ENCODE measurements at regions not wholly inside any gene's neighbourhood (a gene's known extent, or its start where the extent isn't known, plus 50 kb on each side); places are given as distances from the start of the nearest gene placed in this dataset.

- H3K9me3 ChIP-seq (ENCODE audit: control extremely low read depth in 1 of 3, control insufficient read depth in 2 of 3, insufficient read depth in 1 of 3, low read length in 2 of 3), result no peaks in the 10 kb centered on the region
- H3K27ac ChIP-seq (ENCODE audit: low read length in 2 of 2), result no peak overlapping the region
- no peaks in the 10 kb centered on the region for H3K79me2 ChIP-seq (ENCODE audit: control insufficient read depth, insufficient read depth, low read length)
- no peak overlapping the region for H3K4me3 ChIP-seq (ENCODE audit: control extremely low read depth in 1 of 5, extremely low read depth in 1 of 5, insufficient read depth in 1 of 5, low read depth in 2 of 5, low read length in 4 of 5)
- no peaks in the 10 kb centered on the region for H3K4me1 ChIP-seq (ENCODE audit: control insufficient read depth in 2 of 2, insufficient read depth in 2 of 2, low read length in 2 of 2)
- Mint-ChIP-seq H3K4me1 (no peaks in the 10 kb centered on the region), H3K27ac (no peak overlapping the region), H3K4me3 (no peak overlapping the region), H3K9me3 (ENCODE audit: insufficient read depth) (peaks cover under 1% of the 10 kb centered on the region), H3K27me3 (peaks cover 3% of the 10 kb centered on the region)
- H3K36me3 ChIP-seq (replicated peaks in 1 of 2; ENCODE audit: control extremely low read depth in 1 of 2, control insufficient read depth in 1 of 2, extremely low read depth in 1 of 2, insufficient read depth in 2 of 2, low read length in 1 of 2), result no peaks in the 10 kb centered on the region
- ATAC-seq (ENCODE audit: low read depth), result no peak
- ChIA-PET POLR2A (no interaction called here), CTCF (no interaction called here)
- no peak for DNase-seq
- TF ChIP-seq EZH2 (IDR thresholded peaks at IDR 0.05; ENCODE audit: borderline replicate concordance, insufficient read depth, low read depth, low read length, poor library complexity, severe bottlenecking) (no peak), CTCF (IDR thresholded peaks at IDR 0.05) (no peak)
- no CpG with 5 or more reads among the region's 4 CpGs for WGBS (ENCODE audit: insufficient coverage)
- intact Hi-C loops (cut with micrococcal nuclease), result no loop called here
- H3K4me2 ChIP-seq (replicated peaks; ENCODE audit: low read depth, low read length, poor library complexity, severe bottlenecking), result no peak overlapping the region
- H3K9ac ChIP-seq (ENCODE audit: low read length), result no peak overlapping the region
- no peaks in the 10 kb centered on the region for H3K27me3 ChIP-seq (replicated peaks in 1 of 4; ENCODE audit: control extremely low read depth in 1 of 4, control insufficient read depth in 3 of 4, insufficient read depth in 4 of 4, low read length in 3 of 4)
- H4K20me1 ChIP-seq (ENCODE audit: control insufficient read depth, insufficient read depth, low read length, poor library complexity, severe bottlenecking), result no peaks in the 10 kb centered on the region
- H2AFZ ChIP-seq (ENCODE audit: insufficient read depth, low read depth, low read length, poor library complexity, severe bottlenecking), result no peak overlapping the region
Observed at GRCh38 chr10:2188371-2188770, 451.0 kb upstream of the ADARB2 start.

GRCh38 chr10:2173327-2173726 is 436.0 kb upstream of the ADARB2 start:
- TF ChIP-seq EZH2 (IDR thresholded peaks at IDR 0.05; ENCODE audit: borderline replicate concordance, insufficient read depth, low read depth, low read length, poor library complexity, severe bottlenecking) (no peak), CTCF (IDR thresholded peaks at IDR 0.05) (no peak)
- no peak overlapping the region for H3K27ac Mint-ChIP-seq
- no peak overlapping the region for H3K4me3 Mint-ChIP-seq
- H3K9me3 ChIP-seq (ENCODE audit: control extremely low read depth in 1 of 3, control insufficient read depth in 2 of 3, insufficient read depth in 1 of 3, low read length in 2 of 3), result peaks cover 0 to 3% (median 0%) of the 10 kb centered on the region in 3 donors
- H3K27me3 ChIP-seq (replicated peaks in 1 of 4; ENCODE audit: control extremely low read depth in 1 of 4, control insufficient read depth in 3 of 4, insufficient read depth in 4 of 4, low read length in 3 of 4), result no peaks in the 10 kb centered on the region
- DNase-seq (no peak), ATAC-seq (ENCODE audit: low read depth) (no peak)
- no peaks in the 10 kb centered on the region for H3K36me3 ChIP-seq (replicated peaks in 1 of 2; ENCODE audit: control extremely low read depth in 1 of 2, control insufficient read depth in 1 of 2, extremely low read depth in 1 of 2, insufficient read depth in 2 of 2, low read length in 1 of 2)
- no peak overlapping the region for H2AFZ ChIP-seq (ENCODE audit: insufficient read depth, low read depth, low read length, poor library complexity, severe bottlenecking)
- H3K9me3 Mint-ChIP-seq (ENCODE audit: insufficient read depth), result no peaks in the 10 kb centered on the region
- WGBS (ENCODE audit: insufficient coverage), result 86% methylated on average over 1 of the region's 2 CpGs
- H3K4me3 ChIP-seq (ENCODE audit: control extremely low read depth in 1 of 5, extremely low read depth in 1 of 5, insufficient read depth in 1 of 5, low read depth in 2 of 5, low read length in 4 of 5), result no peak overlapping the region
- H4K20me1 ChIP-seq (ENCODE audit: control insufficient read depth, insufficient read depth, low read length, poor library complexity, severe bottlenecking), result no peaks in the 10 kb centered on the region
- H3K4me1 Mint-ChIP-seq, result no peaks in the 10 kb centered on the region
- H3K9ac ChIP-seq (ENCODE audit: low read length), result no peak overlapping the region
- H3K27me3 Mint-ChIP-seq, result peaks cover 3% of the 10 kb centered on the region
- no peaks in the 10 kb centered on the region for H3K79me2 ChIP-seq (ENCODE audit: control insufficient read depth, insufficient read depth, low read length)
- H3K4me2 ChIP-seq (replicated peaks; ENCODE audit: low read depth, low read length, poor library complexity, severe bottlenecking), result no peak overlapping the region
- ChIA-PET POLR2A (no interaction called here), CTCF (no interaction called here)
- H3K4me1 ChIP-seq (ENCODE audit: control insufficient read depth in 2 of 2, insufficient read depth in 2 of 2, low read length in 2 of 2), result no peaks in the 10 kb centered on the region
- H3K27ac ChIP-seq (ENCODE audit: low read length in 2 of 2), result no peak overlapping the region
- intact Hi-C loops (cut with micrococcal nuclease), result no loop called here

Measured in B cell (primary cell).